GM23338 (cell line): ENCODE measurements at regions not wholly inside any gene's neighbourhood (a gene's known extent, or its start where the extent isn't known, plus 50 kb on each side); places are given as distances from the start of the nearest gene placed in this dataset.

Experiments used
- ATAC-seq: fragments of 200-7000 bp; cut with Tn5 transposase; 3 replicates; pipeline ENCODE4 v1.9.1; 2020
- DNase-seq: peaks from one replicate; pipeline ENCODE4 v3.0.0-alpha.2; 2015; ENCODE audit warnings: low spot score
- H2AFZ ChIP-seq: fragments of 200-600 bp; sonication (generic); 2 replicates; pipeline ENCODE4 v1.8.0; 2016; ENCODE audit warnings: antibody characterized with exemption, mild to moderate bottlenecking, moderate library complexity
- H3F3A ChIP-seq: fragments of 200-600 bp; sonication (generic); replicated peaks from 2 replicates; pipeline ENCODE4 v1.8.0; 2017; ENCODE audit warnings: antibody characterized with exemption, mixed run types, low read depth
- H3K27ac ChIP-seq: fragments of 200-600 bp; sonication (generic); 2 replicates; pipeline ENCODE4 v1.6.1; 2016; ENCODE audit warnings: low read depth
- H3K27me3 ChIP-seq: fragments of 200-600 bp; sonication (generic); 2 replicates; pipeline ENCODE4 v1.8.0; 2016; ENCODE audit warnings: mild to moderate bottlenecking, mixed run types, moderate library complexity; ENCODE audit not compliant: insufficient read depth
- H3K36me3 ChIP-seq: fragments of 200-600 bp; sonication (generic); 2 replicates; pipeline ENCODE4 v1.8.0; 2016; ENCODE audit warnings: mild to moderate bottlenecking; ENCODE audit not compliant: insufficient read depth
- H3K4me1 ChIP-seq: fragments of 200-600 bp; sonication (generic); 2 replicates; pipeline ENCODE4 v1.8.0; 2016; ENCODE audit warnings: mild to moderate bottlenecking, moderate library complexity; ENCODE audit not compliant: insufficient read depth
- H3K4me2 ChIP-seq: fragments of 200-600 bp; sonication (generic); 2 replicates; pipeline ENCODE4 v1.7.1; 2017; ENCODE audit warnings: mixed run types
- H3K4me3 ChIP-seq: fragments of 200-600 bp; sonication (generic); 2 replicates; pipeline ENCODE4 v1.6.1; 2016; ENCODE audit warnings: mixed run types
- H3K79me2 ChIP-seq: fragments of 200-600 bp; sonication (generic); replicated peaks from 2 replicates; pipeline ENCODE4 v1.8.0; 2017; ENCODE audit warnings: mild to moderate bottlenecking; ENCODE audit not compliant: insufficient read depth
- H3K9me2 ChIP-seq: fragments of 200-600 bp; sonication (generic); 2 replicates; pipeline ENCODE4 v1.8.0; 2017; ENCODE audit not compliant: insufficient read depth
- H4K20me1 ChIP-seq: fragments of 200-600 bp; sonication (generic); replicated peaks from 2 replicates; pipeline ENCODE4 v1.8.0; 2017; ENCODE audit warnings: mild to moderate bottlenecking; ENCODE audit not compliant: insufficient read depth
- H3K27ac Mint-ChIP-seq: 2 replicates; pipeline ENCODE4 v1.8.0; 2020; ENCODE audit warnings: inconsistent platforms, mild to moderate bottlenecking, moderate library complexity, mixed read lengths
- H3K27me3 Mint-ChIP-seq: 3 replicates; pipeline ENCODE4 v1.8.0; 2022; ENCODE audit warnings: low read depth, mild to moderate bottlenecking, moderate library complexity, mixed read lengths, inconsistent platforms; ENCODE audit not compliant: insufficient read depth, poor library complexity
- H3K36me3 Mint-ChIP-seq: 3 replicates; pipeline ENCODE4 v1.8.0; 2021; ENCODE audit warnings: low read depth, mild to moderate bottlenecking, inconsistent platforms, moderate library complexity, mixed read lengths
- H3K4me1 Mint-ChIP-seq: 3 replicates; pipeline ENCODE4 v1.8.0; 2020; ENCODE audit warnings: mild to moderate bottlenecking, inconsistent platforms, mixed read lengths
- H3K4me3 Mint-ChIP-seq: 3 replicates; pipeline ENCODE4 v1.8.0; 2021; ENCODE audit warnings: moderate library complexity, mild to moderate bottlenecking, inconsistent platforms, mixed read lengths
- H3K9me3 Mint-ChIP-seq: 3 replicates; pipeline ENCODE4 v1.8.0; 2020; ENCODE audit warnings: moderate library complexity, mild to moderate bottlenecking, inconsistent platforms, mixed read lengths
- CREB1 ChIP-seq: fragments of 250-450 bp; sonication (Bioruptor Pico); IDR thresholded peaks from 2 replicates; pipeline ENCODE4 v1.5.0; 2020; ENCODE audit warnings: low read depth, mild to moderate bottlenecking, moderate library complexity
- CTCF ChIP-seq, 2 experiments: fragments of 200-600 bp in 1 of 2; sonication (generic) in 1 of 2; conservative IDR thresholded peaks; 2 replicates each; pipeline versions ENCODE4 v1.5.1 to v1.6.1; 2016 to 2017; ENCODE audit warnings: antibody characterized with exemption in 2 of 2, low read depth in 2 of 2, mild to moderate bottlenecking in 2 of 2, moderate library complexity in 1 of 2
- EZH2 ChIP-seq: fragments of 200-600 bp; sonication (generic); IDR thresholded peaks from one replicate; pipeline ENCODE4 v1.8.0; 2017; ENCODE audit warnings: antibody characterized with exemption, mild to moderate bottlenecking, low read depth; ENCODE audit not compliant: unreplicated experiment
- EZH2phosphoT487 ChIP-seq: fragments of 200-600 bp; sonication (generic); IDR thresholded peaks from one replicate; pipeline ENCODE4 v1.8.1; 2018; ENCODE audit warnings: antibody characterized with exemption; ENCODE audit not compliant: unreplicated experiment
- POLR2AphosphoS5 ChIP-seq: IDR thresholded peaks from 2 replicates; pipeline ENCODE4 v1.6.1; 2016; ENCODE audit warnings: antibody characterized with exemption, low read depth
- REST ChIP-seq: IDR thresholded peaks from one replicate; pipeline ENCODE4 v1.6.1; 2018; ENCODE audit warnings: antibody characterized with exemption; ENCODE audit not compliant: unreplicated experiment
- STAT1 ChIP-seq: IDR thresholded peaks from one replicate; pipeline ENCODE4 v1.6.1; 2016; ENCODE audit warnings: antibody characterized with exemption; ENCODE audit not compliant: unreplicated experiment
- ZNF462 ChIP-seq: fragments of 250-450 bp; sonication (Bioruptor Pico); IDR thresholded peaks from 2 replicates; pipeline ENCODE4 v1.5.0; 2020; ENCODE audit warnings: mild to moderate bottlenecking, moderate library complexity

GRCh38 chr6:146909376-146909775, 294.8 kb upstream of the STXBP5 start (continued):
- TF ChIP-seq ZNF462 (CRISPR knock-in tag) (no peak), EZH2 (no peak)

DNA sequence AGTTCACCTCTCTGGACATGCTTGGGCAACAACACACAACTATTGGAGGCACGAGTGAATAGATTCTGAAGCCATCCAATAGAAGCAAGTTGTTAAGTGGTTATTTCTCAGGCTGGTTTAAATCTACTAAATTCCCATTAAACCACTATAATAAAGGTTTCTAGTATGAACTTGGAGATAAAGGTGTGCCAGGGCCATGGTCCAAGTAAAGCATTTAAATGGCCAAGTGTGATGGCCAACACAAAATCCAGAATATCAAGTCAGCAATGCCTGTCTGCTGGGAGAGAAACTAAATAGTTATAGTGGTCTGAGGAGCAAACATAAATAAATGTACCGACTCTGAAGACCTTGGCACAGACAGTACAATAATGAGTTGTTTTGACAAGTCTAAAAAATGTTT, 294.3 kb upstream of the STXBP5 start:
- ATAC-seq (no peak), DNase-seq (no peak)
- H3K36me3 Mint-ChIP-seq = no peaks in the 10 kb centered on the region
- no peaks in the 10 kb centered on the region for H3K9me3 Mint-ChIP-seq
- Histone ChIP-seq H3F3A (no peaks in the 10 kb centered on the region), H3K4me2 (no peak overlapping the region), H3K27me3 (no peaks in the 10 kb centered on the region), H3K27ac (no peak overlapping the region), H3K9me2 (peaks cover 3% of the 10 kb centered on the region; the same call in 1 of the 2 replicates), H4K20me1 (no peaks in the 10 kb centered on the region), H3K79me2 (no peaks in the 10 kb centered on the region), H3K4me1 (peaks cover 15% of the 10 kb centered on the region; the same call in 1 of the 2 replicates), H2AFZ (no peak overlapping the region; the same call in 1 of the 2 replicates), H3K4me3 (no peak overlapping the region), H3K36me3 (no peaks in the 10 kb centered on the region)
- H3K27ac Mint-ChIP-seq = no peak overlapping the region
- H3K4me1 Mint-ChIP-seq = peaks cover 17% of the 10 kb centered on the region; the same call in 2 of the 3 replicates
- H3K4me3 Mint-ChIP-seq = no peak overlapping the region
- H3K27me3 Mint-ChIP-seq = peaks cover 2% of the 10 kb centered on the region
- TF ChIP-seq CREB1 (CRISPR knock-in tag) = no peak

DNA sequence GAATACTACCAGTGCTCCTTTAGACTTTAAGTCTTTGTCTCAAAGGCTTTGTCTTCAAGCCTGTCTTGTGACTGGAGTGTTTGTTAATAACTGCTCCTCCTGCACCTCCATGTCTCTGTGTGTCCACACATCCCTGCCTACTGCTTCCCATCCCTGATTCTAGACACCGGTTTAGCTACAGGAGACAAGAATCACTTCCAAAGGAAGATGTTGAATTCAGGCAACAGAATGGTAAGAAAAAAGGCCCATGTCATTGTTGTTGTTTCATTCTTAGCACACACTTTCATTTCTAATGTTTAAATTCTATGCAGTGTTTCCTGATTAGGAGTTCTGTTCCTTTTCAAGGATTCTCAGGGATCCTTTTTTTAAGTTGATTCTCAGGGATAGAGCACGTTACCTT, 293.6 kb upstream of the STXBP5 start:
- Histone ChIP-seq H3K4me3 (no peak overlapping the region), H4K20me1 (no peaks in the 10 kb centered on the region), H3K4me2 (no peak overlapping the region), H3K36me3 (no peaks in the 10 kb centered on the region), H3K27ac (no peak overlapping the region), H3K27me3 (no peaks in the 10 kb centered on the region), H3F3A (no peaks in the 10 kb centered on the region), H3K4me1 (peaks cover 15% of the 10 kb centered on the region; the same call in 1 of the 2 replicates), H2AFZ (peak overlapping the region; percentile 48), H3K9me2 (peaks cover 4% of the 10 kb centered on the region), H3K79me2 (no peaks in the 10 kb centered on the region)
- Mint-ChIP-seq H3K9me3 (no peaks in the 10 kb centered on the region), H3K27me3 (peaks cover 2% of the 10 kb centered on the region), H3K4me1 (peaks cover 19% of the 10 kb centered on the region; the same call in 2 of the 3 replicates), H3K4me3 (no peak overlapping the region), H3K27ac (0 out of 2 replicates have a peak overlapping the region, but pooled peaks have one; percentile 47), H3K36me3 (no peaks in the 10 kb centered on the region)
- TF ChIP-seq CREB1 (CRISPR knock-in tag) (no peak), POLR2AphosphoS5 (no peak), REST (no peak), CTCF (conservative IDR thresholded peaks at IDR 0.05; ENCODE audit: low read depth in 2 of 2) (no peak), EZH2phosphoT487 (no peak), STAT1 (no peak)
- ATAC-seq = no peak
- no peak for DNase-seq
